ENCODE measurements at regions not wholly inside any gene's neighbourhood (a gene's known extent, or its start where the extent isn't known, plus 50 kb on each side); places are given as distances from the start of the nearest gene placed in this dataset.

DNA sequence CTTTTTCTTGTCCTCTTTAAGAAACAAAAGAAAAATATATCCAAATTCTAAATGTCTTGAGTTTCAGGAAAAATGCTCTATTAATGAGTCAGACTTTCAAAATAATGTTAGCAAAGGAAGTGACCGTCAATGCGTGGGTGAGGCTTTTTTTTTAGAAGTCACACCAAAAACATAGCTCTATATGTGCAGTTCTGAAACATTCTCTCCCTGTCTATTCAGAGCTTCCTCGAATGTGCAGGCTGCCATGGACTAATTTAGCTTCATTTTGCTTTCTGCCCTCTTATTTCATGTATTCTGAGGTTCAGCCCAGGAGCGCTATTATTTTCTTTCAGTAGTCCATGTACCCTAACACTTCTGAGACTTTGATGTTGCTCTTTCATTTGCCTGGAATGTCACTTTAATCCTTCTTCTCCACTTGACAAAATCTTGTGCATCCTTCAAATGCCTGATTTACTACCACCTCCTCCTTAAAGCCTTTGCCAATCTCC, 72.5 kb upstream of the RASA1 start:
- TF ChIP-seq, protein P1, sequence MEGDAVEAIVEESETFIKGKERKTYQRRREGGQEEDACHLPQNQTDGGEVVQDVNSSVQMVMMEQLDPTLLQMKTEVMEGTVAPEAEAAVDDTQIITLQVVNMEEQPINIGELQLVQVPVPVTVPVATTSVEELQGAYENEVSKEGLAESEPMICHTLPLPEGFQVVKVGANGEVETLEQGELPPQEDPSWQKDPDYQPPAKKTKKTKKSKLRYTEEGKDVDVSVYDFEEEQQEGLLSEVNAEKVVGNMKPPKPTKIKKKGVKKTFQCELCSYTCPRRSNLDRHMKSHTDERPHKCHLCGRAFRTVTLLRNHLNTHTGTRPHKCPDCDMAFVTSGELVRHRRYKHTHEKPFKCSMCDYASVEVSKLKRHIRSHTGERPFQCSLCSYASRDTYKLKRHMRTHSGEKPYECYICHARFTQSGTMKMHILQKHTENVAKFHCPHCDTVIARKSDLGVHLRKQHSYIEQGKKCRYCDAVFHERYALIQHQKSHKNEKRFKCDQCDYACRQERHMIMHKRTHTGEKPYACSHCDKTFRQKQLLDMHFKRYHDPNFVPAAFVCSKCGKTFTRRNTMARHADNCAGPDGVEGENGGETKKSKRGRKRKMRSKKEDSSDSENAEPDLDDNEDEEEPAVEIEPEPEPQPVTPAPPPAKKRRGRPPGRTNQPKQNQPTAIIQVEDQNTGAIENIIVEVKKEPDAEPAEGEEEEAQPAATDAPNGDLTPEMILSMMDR (IDR thresholded peaks at IDR 0.05), result no peak
- no peak for TF ChIP-seq POLR2A (IDR thresholded peaks at IDR 0.05)
- TF ChIP-seq EP300 (IDR thresholded peaks at IDR 0.05; ENCODE audit: low read depth), result no peak
